ENCODE measurements at regions not wholly inside any gene's neighbourhood (a gene's known extent, or its start where the extent isn't known, plus 50 kb on each side); places are given as distances from the start of the nearest gene placed in this dataset.

DNA sequence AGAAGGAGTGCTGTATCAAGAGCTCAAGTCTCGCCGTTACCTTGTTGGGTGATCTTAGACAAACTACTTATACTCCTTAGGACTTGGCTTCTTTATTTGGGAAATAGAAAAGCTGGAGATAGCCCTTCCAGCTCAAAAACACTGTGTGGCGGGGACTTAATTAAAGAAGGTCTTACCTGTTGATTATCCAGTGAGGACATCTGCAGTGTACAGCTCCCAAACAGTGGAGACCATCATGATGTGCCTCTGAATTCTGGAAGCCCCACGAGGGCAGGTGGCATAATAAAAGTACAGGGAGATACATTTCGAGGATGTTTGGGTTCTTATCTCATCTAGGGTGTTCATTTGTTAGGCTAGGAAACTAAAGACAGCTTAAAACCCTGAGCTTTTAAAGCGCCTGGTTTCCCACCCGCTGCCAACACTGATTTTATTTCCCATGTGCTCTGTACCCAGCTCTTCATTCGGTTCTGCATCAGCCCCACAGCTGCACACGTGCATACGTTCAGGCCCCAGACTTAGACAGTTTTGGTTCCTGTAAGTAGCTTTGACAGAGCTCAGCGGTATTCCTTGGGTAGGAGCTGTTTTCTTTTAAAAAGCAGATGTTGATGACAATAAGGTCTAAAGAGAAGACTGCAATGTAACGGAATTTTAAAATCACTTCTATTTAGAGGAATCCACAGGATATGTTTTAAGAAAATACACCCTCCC lies 80.5 kb upstream of the SIX2 start:
- peaks cover 5% of the 10 kb centered on the region for H3K27me3 Mint-ChIP-seq
- H3K4me1 Mint-ChIP-seq, result no peaks in the 10 kb centered on the region
- DNase-seq, result no peak
- peaks cover 7% of the 10 kb centered on the region for H3K9me3 Mint-ChIP-seq
- no peaks in the 10 kb centered on the region for H3K36me3 Mint-ChIP-seq (ENCODE audit: low read depth)
- no peak overlapping the region for H3K27ac Mint-ChIP-seq
- H3K4me3 Mint-ChIP-seq, result no peak overlapping the region
- ATAC-seq, result no peak

DNA sequence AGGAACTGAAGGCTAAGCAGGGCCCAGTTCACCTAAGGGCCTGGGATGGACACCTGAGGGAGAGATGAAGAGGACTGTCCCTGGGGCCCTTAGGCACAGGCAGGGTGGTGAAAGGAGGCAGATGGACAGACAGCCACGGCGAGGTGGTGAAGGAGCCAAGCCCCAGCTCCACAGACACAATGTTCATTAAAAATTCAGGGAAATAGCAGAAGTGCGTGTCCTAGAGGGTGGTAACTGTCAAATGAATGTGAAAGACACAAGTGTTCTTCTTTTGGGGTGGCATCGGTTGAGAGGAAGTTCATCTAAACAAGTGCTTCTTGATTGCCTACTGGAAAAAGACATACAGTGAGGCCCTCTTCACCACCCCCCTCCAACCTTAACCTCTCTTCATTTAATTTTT lies 76.2 kb upstream of the SIX2 start:
- Mint-ChIP-seq H3K27ac (no peak overlapping the region), H3K4me3 (no peak overlapping the region), H3K9me3 (peaks cover 7% of the 10 kb centered on the region), H3K36me3 (ENCODE audit: low read depth) (no peaks in the 10 kb centered on the region), H3K4me1 (no peaks in the 10 kb centered on the region), H3K27me3 (peaks cover 5% of the 10 kb centered on the region)
- no peak for ATAC-seq
- DNase-seq, result no peak

DNA sequence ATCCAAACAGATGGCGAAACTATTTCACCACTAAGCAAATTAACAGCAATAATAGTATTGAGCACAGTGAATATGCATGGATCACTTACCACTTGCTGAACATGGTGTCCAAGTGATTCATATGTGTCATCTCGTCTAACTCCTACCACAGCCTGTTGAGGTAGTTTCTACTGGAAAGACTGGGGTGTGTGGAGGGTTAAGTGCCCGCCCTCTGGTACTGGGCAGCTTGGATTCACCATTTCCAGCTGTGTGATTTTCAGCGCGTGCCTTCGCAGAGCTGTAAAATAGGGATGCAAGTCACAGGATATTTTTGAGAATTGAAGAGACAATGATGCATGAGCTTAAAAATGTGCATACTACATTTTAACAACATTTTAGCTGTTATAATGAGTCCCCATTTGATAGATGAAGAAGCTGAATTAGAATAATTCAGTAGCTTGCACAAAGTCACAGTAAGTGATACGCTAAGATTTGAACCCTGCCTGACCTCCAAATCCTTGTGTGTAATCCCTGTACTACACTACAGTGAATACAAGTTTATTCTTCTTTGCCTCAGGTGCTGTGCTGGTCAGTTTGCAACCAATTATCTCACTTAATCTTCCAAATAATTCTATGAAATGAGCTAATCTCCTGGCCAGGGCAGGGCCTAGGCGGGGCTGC lies 75.2 kb upstream of the SIX2 start:
- Mint-ChIP-seq H3K4me1 (no peaks in the 10 kb centered on the region), H3K4me3 (no peak overlapping the region), H3K9me3 (peaks cover 7% of the 10 kb centered on the region), H3K36me3 (ENCODE audit: low read depth) (no peaks in the 10 kb centered on the region), H3K27ac (no peak overlapping the region), H3K27me3 (peaks cover 5% of the 10 kb centered on the region)
- ATAC-seq (no peak), DNase-seq (no peak)

DNA sequence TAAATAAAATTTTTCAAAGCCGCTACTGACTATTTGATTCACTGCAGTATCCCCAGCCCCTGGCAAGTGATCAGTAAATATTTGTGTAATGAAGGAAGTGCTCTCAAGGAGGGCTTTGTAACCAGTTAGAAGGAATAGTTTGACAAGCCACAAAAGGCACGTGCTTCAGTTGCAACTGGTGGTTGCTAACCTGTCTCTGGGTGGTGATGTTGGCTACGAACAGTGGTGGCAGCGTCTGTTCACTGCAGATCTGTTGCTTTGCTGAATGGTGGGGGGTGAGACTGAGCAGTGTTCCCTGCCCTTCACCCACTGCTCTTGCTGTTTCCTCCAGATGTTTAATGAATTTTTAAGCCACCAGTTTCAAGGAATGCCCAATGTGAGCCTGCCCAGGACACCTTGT lies 73.9 kb upstream of the SIX2 start:
- DNase-seq, result no peak
- no peak for ATAC-seq
- H3K4me1 Mint-ChIP-seq, result no peaks in the 10 kb centered on the region
- H3K4me3 Mint-ChIP-seq, result no peak overlapping the region
- H3K27me3 Mint-ChIP-seq, result peaks cover 5% of the 10 kb centered on the region
- no peaks in the 10 kb centered on the region for H3K36me3 Mint-ChIP-seq (ENCODE audit: low read depth)
- H3K9me3 Mint-ChIP-seq, result peaks cover 7% of the 10 kb centered on the region
- H3K27ac Mint-ChIP-seq, result no peak overlapping the region

DNA sequence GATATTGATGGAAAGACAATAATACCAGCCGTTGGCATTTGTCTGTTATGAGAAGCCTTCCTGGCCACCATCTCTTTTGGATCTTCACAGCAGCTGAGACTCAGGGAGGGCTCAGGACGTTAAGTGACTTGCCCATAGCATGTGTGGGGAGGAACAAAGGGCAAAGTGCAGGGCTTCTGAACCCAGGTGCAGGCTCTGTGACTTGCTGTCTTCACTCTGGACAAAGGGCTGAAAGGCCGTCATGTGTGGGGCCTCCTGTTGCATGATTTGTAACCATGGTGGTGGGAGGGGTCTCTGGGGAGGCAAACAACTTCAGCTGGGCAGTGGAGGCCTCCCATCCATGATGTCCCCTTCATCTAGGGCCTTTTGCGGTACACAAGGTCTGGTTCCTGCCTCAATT lies 65.5 kb upstream of the SIX2 start:
- H3K27me3 Mint-ChIP-seq, result peaks cover 3% of the 10 kb centered on the region
- ATAC-seq (no peak), DNase-seq (no peak)
- no peak overlapping the region for H3K4me3 Mint-ChIP-seq
- H3K4me1 Mint-ChIP-seq, result no peaks in the 10 kb centered on the region
- H3K27ac Mint-ChIP-seq, result no peak overlapping the region
- no peaks in the 10 kb centered on the region for H3K9me3 Mint-ChIP-seq
- no peaks in the 10 kb centered on the region for H3K36me3 Mint-ChIP-seq (ENCODE audit: low read depth)

DNA sequence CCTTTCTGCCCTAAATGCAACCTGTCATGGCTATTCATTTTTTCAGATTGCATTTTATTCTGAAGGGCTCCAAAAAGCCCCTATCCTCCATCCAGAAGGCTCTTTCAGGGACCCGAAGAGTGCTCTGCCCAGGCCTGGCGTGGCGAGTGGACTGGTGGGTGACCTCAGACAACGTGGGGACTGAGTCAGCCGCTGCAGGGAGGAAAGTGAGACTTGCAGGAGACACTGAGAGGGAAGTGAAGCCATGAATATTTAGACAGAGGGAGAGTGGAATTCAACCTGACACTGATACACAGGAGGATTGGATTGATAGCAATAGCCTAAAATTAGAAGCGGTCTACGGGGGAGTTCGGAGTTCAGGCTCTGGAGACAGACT lies 63.6 kb upstream of the SIX2 start:
- no peaks in the 10 kb centered on the region for H3K9me3 Mint-ChIP-seq

DNA sequence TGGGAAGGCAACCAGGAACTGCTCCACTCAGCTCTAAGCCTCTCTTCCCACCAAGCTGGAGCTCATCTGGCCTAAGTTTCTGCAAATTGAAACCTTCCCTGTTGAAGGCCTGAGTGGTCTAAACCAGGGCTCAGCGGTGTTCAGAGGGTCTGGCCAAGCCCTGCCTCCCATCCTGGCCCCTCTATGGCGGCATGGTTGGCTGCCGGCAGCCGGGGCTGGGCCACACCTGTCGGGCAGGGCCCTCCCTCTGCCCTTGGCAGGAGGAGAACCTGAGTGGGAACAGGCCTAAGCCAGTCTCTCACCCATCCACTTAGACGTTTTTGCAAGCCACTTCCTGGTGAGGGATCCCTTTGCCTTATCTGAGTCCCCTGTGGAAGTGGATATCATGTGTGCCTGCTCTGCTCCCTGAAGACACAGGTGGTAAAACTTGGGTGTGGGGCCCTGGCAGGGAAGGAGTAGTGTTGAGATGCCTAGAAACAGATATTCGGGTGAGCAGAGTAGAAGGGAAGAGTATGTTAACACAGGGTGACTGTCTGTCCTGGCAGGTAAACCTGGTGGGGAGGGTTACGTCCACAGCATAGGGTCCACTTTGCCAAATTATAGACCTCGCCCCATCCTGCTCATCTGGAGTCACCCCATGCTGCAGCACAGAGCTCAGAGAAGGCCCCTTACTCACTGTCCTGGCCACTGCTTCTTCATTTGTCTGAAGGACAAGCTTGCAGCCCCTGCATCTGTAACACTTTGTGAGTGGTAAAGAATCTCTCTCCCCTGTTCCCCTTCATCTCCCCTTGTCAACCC lies 63.0 kb upstream of the SIX2 start:
- ATAC-seq (no peak), DNase-seq (no peak)
- H3K27ac Mint-ChIP-seq, result no peak overlapping the region
- H3K4me1 Mint-ChIP-seq, result no peaks in the 10 kb centered on the region
- no peaks in the 10 kb centered on the region for H3K36me3 Mint-ChIP-seq (ENCODE audit: low read depth)
- H3K4me3 Mint-ChIP-seq, result no peak overlapping the region
- H3K9me3 Mint-ChIP-seq, result no peaks in the 10 kb centered on the region
- H3K27me3 Mint-ChIP-seq, result peaks cover 9% of the 10 kb centered on the region

More for the DNA sequence above, 63.6 kb upstream of the SIX2 start:
- ATAC-seq (no peak), DNase-seq (no peak)
- Mint-ChIP-seq H3K36me3 (ENCODE audit: low read depth) (no peaks in the 10 kb centered on the region), H3K4me1 (no peaks in the 10 kb centered on the region), H3K4me3 (no peak overlapping the region), H3K27ac (no peak overlapping the region), H3K27me3 (peaks cover 9% of the 10 kb centered on the region)

DNA sequence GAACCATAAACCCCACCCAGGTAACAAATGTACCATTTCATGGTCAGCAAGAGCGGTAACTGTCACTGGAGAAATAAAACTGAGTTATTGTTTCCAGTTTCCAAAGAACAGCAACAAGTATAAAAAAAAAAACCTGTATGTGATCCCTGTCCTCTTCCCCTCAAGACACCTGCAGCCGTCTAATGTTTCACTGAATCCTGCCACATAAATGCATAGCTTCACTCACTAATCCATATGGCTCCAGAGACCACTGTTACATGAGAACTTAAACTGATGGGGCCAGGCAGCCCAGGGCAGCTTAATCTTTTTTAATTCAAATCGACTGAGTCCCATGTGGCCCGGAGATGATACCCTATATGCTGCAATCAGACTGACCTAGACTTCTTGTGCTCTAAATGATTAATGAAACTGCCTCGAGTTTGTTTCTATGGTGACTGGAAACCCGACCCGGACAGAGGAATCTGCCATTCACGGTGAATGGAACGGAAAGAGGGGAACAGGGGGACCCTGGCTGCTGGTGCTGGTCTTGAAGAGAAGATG lies 60.9 kb upstream of the SIX2 start:
- H3K4me1 Mint-ChIP-seq, result no peaks in the 10 kb centered on the region
- H3K36me3 Mint-ChIP-seq (ENCODE audit: low read depth), result no peaks in the 10 kb centered on the region
- H3K27me3 Mint-ChIP-seq, result peaks cover 9% of the 10 kb centered on the region
- no peaks in the 10 kb centered on the region for H3K9me3 Mint-ChIP-seq
- no peak for ATAC-seq
- DNase-seq, result no peak
- H3K27ac Mint-ChIP-seq, result no peak overlapping the region
- H3K4me3 Mint-ChIP-seq, result no peak overlapping the region

DNA sequence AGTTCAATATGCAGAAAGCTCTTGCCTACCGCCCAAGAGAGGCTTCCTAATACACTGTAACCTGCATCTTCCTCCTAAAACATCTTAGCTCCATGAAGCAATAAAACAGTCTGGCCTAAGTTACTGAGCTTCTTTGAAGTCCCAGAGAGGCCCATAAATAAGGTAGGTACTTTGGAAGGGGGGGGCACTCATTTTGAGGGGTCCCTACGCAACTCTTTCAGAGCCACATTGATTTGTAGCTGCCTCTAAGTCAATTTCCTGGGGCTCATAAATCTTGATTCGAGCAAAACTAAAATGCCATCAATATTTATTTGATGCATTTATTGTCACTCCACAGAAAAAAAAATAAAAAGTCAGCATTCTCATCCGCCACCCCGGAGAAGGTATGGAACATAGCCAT lies 60.4 kb upstream of the SIX2 start:
- peaks cover 9% of the 10 kb centered on the region for H3K27me3 Mint-ChIP-seq

DNA sequence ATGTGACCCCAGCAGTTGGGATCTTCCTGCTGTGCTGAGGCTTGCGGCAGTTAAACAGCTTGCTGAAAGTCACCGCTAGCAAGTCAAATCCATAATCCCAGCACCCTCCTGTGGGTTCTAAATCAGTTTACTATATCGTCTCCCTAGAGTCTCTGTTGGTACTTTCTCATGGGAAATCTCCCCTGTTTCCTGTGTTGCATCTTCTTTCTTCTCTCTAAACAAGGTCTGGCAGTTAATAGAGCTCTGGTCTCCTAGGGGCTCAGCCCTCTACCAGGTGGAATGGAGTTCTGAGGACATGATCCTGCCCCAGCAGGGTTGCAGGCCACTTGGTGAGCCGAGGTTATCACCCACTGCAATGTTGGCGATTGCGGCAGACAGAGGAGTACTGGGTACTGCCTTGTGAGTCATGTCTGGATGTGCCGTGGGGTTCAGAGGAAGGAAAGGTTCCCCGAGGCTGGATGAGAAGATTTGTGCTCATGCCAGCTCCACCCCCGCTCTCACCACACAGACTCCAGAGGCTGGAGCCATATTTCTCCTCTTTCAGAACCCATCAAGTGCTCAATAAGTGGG lies 59.4 kb upstream of the SIX2 start:
- Mint-ChIP-seq H3K36me3 (ENCODE audit: low read depth) (no peaks in the 10 kb centered on the region), H3K4me1 (no peaks in the 10 kb centered on the region), H3K27me3 (peaks cover 9% of the 10 kb centered on the region), H3K9me3 (no peaks in the 10 kb centered on the region), H3K27ac (no peak overlapping the region), H3K4me3 (no peak overlapping the region)
- DNase-seq (no peak), ATAC-seq (no peak)

More for the DNA sequence above, 60.4 kb upstream of the SIX2 start:
- H3K36me3 Mint-ChIP-seq (ENCODE audit: low read depth), result no peaks in the 10 kb centered on the region
- ATAC-seq, result no peak
- no peaks in the 10 kb centered on the region for H3K9me3 Mint-ChIP-seq
- no peak overlapping the region for H3K27ac Mint-ChIP-seq
- no peak overlapping the region for H3K4me3 Mint-ChIP-seq
- H3K4me1 Mint-ChIP-seq, result no peaks in the 10 kb centered on the region
- DNase-seq, result no peak

DNA sequence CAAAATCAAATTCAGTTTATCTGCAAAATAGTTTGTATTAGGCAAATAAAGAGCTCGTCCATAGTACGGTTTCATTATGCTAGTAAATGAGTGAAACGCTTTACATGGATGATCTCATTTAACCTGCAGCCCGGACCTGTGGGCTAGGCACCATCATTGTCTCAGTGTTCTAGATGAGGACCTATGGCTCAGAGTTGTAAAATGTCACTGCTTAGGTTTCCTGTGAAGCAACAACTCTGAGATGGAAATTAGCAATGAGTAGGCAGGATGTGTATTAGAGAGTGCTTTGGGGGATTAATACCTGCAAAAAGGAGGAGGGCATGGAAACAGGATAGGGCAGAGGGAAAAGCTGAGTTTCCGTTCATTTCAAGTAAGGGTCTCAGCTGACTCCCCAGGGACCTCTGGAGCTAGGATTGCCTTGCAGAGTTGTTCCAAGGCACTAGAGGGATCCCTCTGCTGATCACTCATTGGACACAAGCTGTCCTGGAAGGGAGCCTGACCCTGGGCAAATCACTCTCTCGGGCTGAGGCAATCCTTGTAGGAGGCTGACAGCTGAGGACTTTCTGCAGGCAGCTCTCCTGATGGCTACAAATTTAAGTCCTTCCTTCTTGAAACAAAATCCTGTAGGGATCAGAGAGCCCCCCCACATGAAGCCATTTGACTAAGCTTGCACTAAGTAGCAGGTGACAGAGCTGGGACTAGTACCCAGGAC lies 58.8 kb upstream of the SIX2 start:
- no peaks in the 10 kb centered on the region for H3K9me3 Mint-ChIP-seq
- H3K27me3 Mint-ChIP-seq, result peaks cover 9% of the 10 kb centered on the region
- ATAC-seq (no peak), DNase-seq (no peak)
- H3K36me3 Mint-ChIP-seq (ENCODE audit: low read depth), result no peaks in the 10 kb centered on the region
- H3K4me1 Mint-ChIP-seq, result no peaks in the 10 kb centered on the region
- no peak overlapping the region for H3K27ac Mint-ChIP-seq
- H3K4me3 Mint-ChIP-seq, result no peak overlapping the region

Measured in activated naive CD8-positive, alpha-beta T cell treated with anti-CD3 and anti-CD28 coated beads, Interleukin-2, amount 50 U/mL, for 24 hours (primary cell).